ENCODE measurements at regions not wholly inside any gene's neighbourhood (a gene's known extent, or its start where the extent isn't known, plus 50 kb on each side); places are given as distances from the start of the nearest gene placed in this dataset.

DNA sequence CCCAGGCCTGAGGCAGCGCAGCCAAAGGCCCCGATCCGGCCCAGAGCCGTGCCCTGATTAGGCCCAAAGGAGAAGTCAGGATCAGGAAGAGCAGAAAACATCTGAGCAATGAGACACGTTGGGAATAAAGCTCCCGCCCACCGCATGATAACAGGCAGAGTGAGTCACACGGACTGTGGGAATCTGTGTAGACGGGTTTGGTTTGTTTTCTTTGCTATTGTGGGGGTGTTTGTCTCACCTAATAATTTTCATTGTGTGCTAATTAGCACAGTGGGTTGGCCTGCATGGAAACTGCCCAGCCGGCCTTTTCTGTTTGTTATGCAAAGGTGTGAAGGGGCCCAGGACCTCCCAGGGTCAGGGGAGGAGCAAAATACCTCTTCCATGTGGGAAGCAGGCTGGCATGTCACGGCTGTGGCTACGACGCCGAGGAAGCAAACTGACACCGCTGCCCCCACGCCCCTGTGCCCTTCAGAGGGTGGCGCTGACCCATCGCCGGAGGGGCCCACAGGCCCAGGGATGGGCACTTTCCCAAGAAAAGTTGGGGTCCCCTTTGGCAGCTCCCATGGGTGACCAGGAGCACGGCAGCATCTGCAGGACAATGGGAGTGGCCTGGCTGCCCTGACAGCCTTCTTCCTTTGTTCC is 68.4 kb upstream of the CTDP1 start:
- H4K91ac ChIP-seq (ENCODE audit: low read length) = no peak overlapping the region
- DNase-seq = peak; percentile 75
- peaks cover 18% of the 10 kb centered on the region for H3K4me1 ChIP-seq (ENCODE audit: control insufficient read depth, insufficient read depth, low read depth, low read length)
- H3K27me3 ChIP-seq (ENCODE audit: control insufficient read depth in 1 of 2, insufficient read depth in 1 of 2, low read length in 2 of 2) = peaks cover 0 to 56% of the 10 kb centered on the region in 2 experiments
- no peaks in the 10 kb centered on the region for H3K79me1 ChIP-seq (replicated peaks; ENCODE audit: low read length, poor library complexity, severe bottlenecking)
- no peak overlapping the region for H2BK5ac ChIP-seq (ENCODE audit: low read depth, low read length, poor library complexity, severe bottlenecking)
- 57% methylated on average over 20 of the region's 20 CpGs for WGBS
- no peak overlapping the region for H3K4me3 ChIP-seq (ENCODE audit: insufficient read depth in 1 of 2, low read depth in 1 of 2, low read length in 2 of 2)
- H2AK5ac ChIP-seq (ENCODE audit: low read length, severe bottlenecking) = no peak overlapping the region
- H3K27ac ChIP-seq (ENCODE audit: low read length, poor library complexity, severe bottlenecking) = no peak overlapping the region
- H3K23ac ChIP-seq (ENCODE audit: low read length in 2 of 2) = no peak overlapping the region
- H3K9me3 ChIP-seq (ENCODE audit: control insufficient read depth, low read length) = no peaks in the 10 kb centered on the region
- no peak overlapping the region for H3K4me2 ChIP-seq (ENCODE audit: low read length, poor library complexity, severe bottlenecking)
- no peak overlapping the region for H3K4ac ChIP-seq (ENCODE audit: low read depth in 1 of 2, low read length in 2 of 2)
- H2BK12ac ChIP-seq (ENCODE audit: low read length in 2 of 2) = peak overlapping the region in 1 of 2 experiments; percentile 51
- no peak overlapping the region for H4K8ac ChIP-seq (ENCODE audit: low read length)
- no peak overlapping the region for H3K18ac ChIP-seq (ENCODE audit: low read depth in 1 of 2, low read length in 2 of 2)
- H3K9ac ChIP-seq (ENCODE audit: low read length) = peak overlapping the region; percentile 81
- H3K14ac ChIP-seq (ENCODE audit: low read length in 2 of 2) = peak overlapping the region in 1 of 2 experiments; percentile 26
- no peak overlapping the region for H2BK15ac ChIP-seq (ENCODE audit: low read depth, poor library complexity, severe bottlenecking)
- no peaks in the 10 kb centered on the region for H3K36me3 ChIP-seq (ENCODE audit: control insufficient read depth in 1 of 2, insufficient read depth in 2 of 2, low read depth in 1 of 2, low read length in 2 of 2)
- peak overlapping the region; percentile 48 for H2AFZ ChIP-seq (ENCODE audit: low read depth, low read length)
- no peak overlapping the region for H2BK120ac ChIP-seq (ENCODE audit: low read depth, low read length)

DNA sequence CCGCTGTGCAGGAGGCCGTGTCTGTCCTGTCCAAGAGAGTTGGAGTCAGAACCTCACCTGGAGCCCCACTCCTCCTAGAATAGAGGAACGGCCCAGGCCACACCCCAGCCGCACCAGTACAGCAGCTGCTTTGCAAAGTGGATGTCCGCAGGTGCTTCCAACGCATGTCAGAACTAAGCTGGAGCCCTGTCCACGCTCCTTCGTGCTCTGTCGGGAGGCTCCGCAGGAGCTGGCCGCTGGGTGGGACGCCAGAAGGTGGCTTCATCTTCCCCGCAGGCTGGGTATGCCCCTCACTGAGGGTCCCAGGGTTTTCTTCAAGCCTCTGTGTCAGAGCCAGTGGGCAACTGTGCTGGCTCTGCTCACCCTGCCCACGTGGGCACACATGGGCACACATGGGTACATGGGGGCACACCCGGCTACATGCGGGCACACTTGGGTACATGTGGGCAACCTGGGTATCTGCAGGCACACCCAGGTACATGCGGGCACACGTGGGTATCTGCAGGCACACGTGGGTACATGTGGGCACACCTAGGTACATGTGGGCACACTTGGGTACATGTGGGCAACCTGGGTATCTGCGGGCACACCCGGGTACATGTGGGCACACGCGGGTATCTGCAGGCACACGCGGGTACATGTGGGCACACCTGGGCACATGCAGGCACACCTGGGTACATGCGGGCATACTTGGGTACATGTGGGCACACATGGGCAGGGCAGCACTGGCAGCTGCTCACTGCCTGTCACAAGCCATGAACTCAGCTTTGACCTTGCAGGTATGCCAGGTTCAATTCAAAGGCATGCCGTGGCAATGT is 67.1 kb upstream of the CTDP1 start:
- Histone ChIP-seq H3K23ac (ENCODE audit: low read length in 2 of 2) (no peak overlapping the region), H3K9ac (ENCODE audit: low read length) (no peak overlapping the region), H3K4me3 (ENCODE audit: insufficient read depth in 1 of 2, low read depth in 1 of 2, low read length in 2 of 2) (no peak overlapping the region), H3K27me3 (ENCODE audit: control insufficient read depth in 1 of 2, insufficient read depth in 1 of 2, low read length in 2 of 2) (peaks cover 0 to 45% of the 10 kb centered on the region in 2 experiments), H3K4me1 (ENCODE audit: control insufficient read depth, insufficient read depth, low read depth, low read length) (peaks cover 20% of the 10 kb centered on the region), H2BK5ac (ENCODE audit: low read depth, low read length, poor library complexity, severe bottlenecking) (no peak overlapping the region), H2BK12ac (ENCODE audit: low read length in 2 of 2) (no peak overlapping the region), H2BK120ac (ENCODE audit: low read depth, low read length) (no peak overlapping the region), H2AFZ (ENCODE audit: low read depth, low read length) (no peak overlapping the region), H4K8ac (ENCODE audit: low read length) (no peak overlapping the region), H3K27ac (ENCODE audit: low read length, poor library complexity, severe bottlenecking) (no peak overlapping the region), H3K14ac (ENCODE audit: low read length in 2 of 2) (no peak overlapping the region), H3K79me1 (replicated peaks; ENCODE audit: low read length, poor library complexity, severe bottlenecking) (no peaks in the 10 kb centered on the region), H3K9me3 (ENCODE audit: control insufficient read depth, low read length) (no peaks in the 10 kb centered on the region), H3K18ac (ENCODE audit: low read depth in 1 of 2, low read length in 2 of 2) (no peak overlapping the region), H2BK15ac (ENCODE audit: low read depth, poor library complexity, severe bottlenecking) (no peak overlapping the region), H4K91ac (ENCODE audit: low read length) (peak overlapping the region; percentile 40), H2AK5ac (ENCODE audit: low read length, severe bottlenecking) (no peak overlapping the region), H3K4ac (ENCODE audit: low read depth in 1 of 2, low read length in 2 of 2) (no peak overlapping the region), H3K36me3 (ENCODE audit: control insufficient read depth in 1 of 2, insufficient read depth in 2 of 2, low read depth in 1 of 2, low read length in 2 of 2) (no peaks in the 10 kb centered on the region), H3K4me2 (ENCODE audit: low read length, poor library complexity, severe bottlenecking) (no peak overlapping the region)
- WGBS = 95% methylated on average over 27 of the region's 27 CpGs
- DNase-seq = no peak

DNA sequence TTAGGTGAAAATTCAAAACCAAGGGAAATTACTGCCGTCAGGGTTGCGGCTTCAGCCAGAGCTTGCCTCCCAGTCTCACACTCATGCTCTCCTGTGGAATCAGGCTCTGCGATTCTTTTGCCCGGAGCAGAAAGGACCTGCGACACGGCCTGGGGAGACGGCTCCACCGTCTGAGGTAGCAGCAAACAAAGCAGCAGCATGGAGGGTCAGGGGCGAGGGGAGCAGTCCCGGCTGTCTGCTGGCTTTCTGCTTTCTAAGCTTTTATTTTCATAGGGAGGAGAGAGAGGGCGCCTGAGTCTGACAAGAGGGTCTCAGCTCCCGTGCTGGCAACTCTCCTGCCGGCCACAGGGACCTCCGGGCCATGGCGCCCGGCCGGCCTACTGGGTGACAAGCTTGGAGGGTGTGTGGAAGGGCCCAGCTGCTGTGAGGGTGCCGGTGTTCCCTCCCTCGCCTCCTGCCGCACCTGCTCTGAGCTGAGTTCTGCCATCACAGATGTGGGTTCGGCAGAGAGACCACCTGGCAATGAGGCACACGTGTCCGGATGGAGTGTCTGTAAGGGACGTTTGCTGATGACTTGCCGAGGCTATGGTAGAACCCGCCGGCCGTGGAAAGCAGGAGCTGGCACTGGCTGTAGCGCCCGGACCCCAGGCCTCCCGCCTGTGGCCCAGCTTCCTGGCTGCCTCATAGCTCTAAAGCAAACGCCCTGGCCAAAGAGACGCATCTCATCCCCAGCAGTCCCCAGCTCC is 66.2 kb upstream of the CTDP1 start:
- Histone ChIP-seq H3K23ac (ENCODE audit: low read length in 2 of 2) (no peak overlapping the region), H3K36me3 (ENCODE audit: control insufficient read depth in 1 of 2, insufficient read depth in 2 of 2, low read depth in 1 of 2, low read length in 2 of 2) (no peaks in the 10 kb centered on the region), H3K4me2 (ENCODE audit: low read length, poor library complexity, severe bottlenecking) (no peak overlapping the region), H3K9me3 (ENCODE audit: control insufficient read depth, low read length) (no peaks in the 10 kb centered on the region), H2AFZ (ENCODE audit: low read depth, low read length) (no peak overlapping the region), H4K8ac (ENCODE audit: low read length) (no peak overlapping the region), H2AK5ac (ENCODE audit: low read length, severe bottlenecking) (no peak overlapping the region), H3K27ac (ENCODE audit: low read length, poor library complexity, severe bottlenecking) (no peak overlapping the region), H3K4me3 (ENCODE audit: insufficient read depth in 1 of 2, low read depth in 1 of 2, low read length in 2 of 2) (no peak overlapping the region), H2BK5ac (ENCODE audit: low read depth, low read length, poor library complexity, severe bottlenecking) (no peak overlapping the region), H3K4me1 (ENCODE audit: control insufficient read depth, insufficient read depth, low read depth, low read length) (peaks cover 20% of the 10 kb centered on the region), H3K14ac (ENCODE audit: low read length in 2 of 2) (no peak overlapping the region), H2BK12ac (ENCODE audit: low read length in 2 of 2) (no peak overlapping the region), H4K91ac (ENCODE audit: low read length) (no peak overlapping the region), H3K18ac (ENCODE audit: low read depth in 1 of 2, low read length in 2 of 2) (no peak overlapping the region), H2BK120ac (ENCODE audit: low read depth, low read length) (no peak overlapping the region), H2BK15ac (ENCODE audit: low read depth, poor library complexity, severe bottlenecking) (no peak overlapping the region), H3K79me1 (replicated peaks; ENCODE audit: low read length, poor library complexity, severe bottlenecking) (no peaks in the 10 kb centered on the region), H3K27me3 (ENCODE audit: control insufficient read depth in 1 of 2, insufficient read depth in 1 of 2, low read length in 2 of 2) (peaks cover 0 to 37% of the 10 kb centered on the region in 2 experiments), H3K9ac (ENCODE audit: low read length) (no peak overlapping the region), H3K4ac (ENCODE audit: low read depth in 1 of 2, low read length in 2 of 2) (no peak overlapping the region)
- DNase-seq = no peak
- 83% methylated on average over 31 of the region's 33 CpGs for WGBS
